LNCaP clone FGC (cell line): ENCODE measurements at regions not wholly inside any gene's neighbourhood (a gene's known extent, or its start where the extent isn't known, plus 50 kb on each side); places are given as distances from the start of the nearest gene placed in this dataset.
"Not testable (repeated sequence)": the region's sequence is repeated elsewhere in the genome, so short reads cannot be mapped to it uniquely, and the experiment has no call there.

Experiments
- DNase-seq: peaks from one replicate; pipeline ENCODE4 v3.0.0-alpha.2; 2011; ENCODE audit warnings: low read depth
- H3K4me3 ChIP-seq: 2 replicates; pipeline ENCODE4 v1.5.1; 2011; ENCODE audit warnings: mild to moderate bottlenecking, low read depth, low read length, control low read depth

GRCh38 chr12:8282181-8282580 is 54.8 kb upstream of the FAM90A1 start:
- not testable (repeated sequence) for DNase-seq, H3K4me3 ChIP-seq

GRCh38 chr12:8285681-8286080 is 58.3 kb upstream of the FAM90A1 start:
- H3K4me3 ChIP-seq, result not testable (repeated sequence)
- peak; percentile 67 for DNase-seq

GRCh38 chr12:8291764-8292163 is 64.3 kb upstream of the FAM90A1 start:
- not testable (repeated sequence) for DNase-seq, H3K4me3 ChIP-seq

- H3K4me3 ChIP-seq, DNase-seq: not testable (repeated sequence)
Observed at GRCh38 chr12:8294662-8295061, 67.2 kb upstream of the FAM90A1 start.

GRCh38 chr12:8308611-8309010 is 81.2 kb upstream of the FAM90A1 start:
- H3K4me3 ChIP-seq, DNase-seq: not testable (repeated sequence)

GRCh38 chr12:8315997-8316396 is 88.6 kb upstream of the FAM90A1 start:
- DNase-seq, H3K4me3 ChIP-seq: not testable (repeated sequence)

- not testable (repeated sequence) for H3K4me3 ChIP-seq
Observed at GRCh38 chr12:8317675-8318074, 90.3 kb upstream of the FAM90A1 start.

GRCh38 chr12:8320251-8320730 is 92.9 kb upstream of the FAM90A1 start:
- not testable (repeated sequence) for H3K4me3 ChIP-seq, DNase-seq

More at GRCh38 chr12:8317675-8318074, 90.3 kb upstream of the FAM90A1 start:
- not testable (repeated sequence) for DNase-seq

- not testable (repeated sequence) for DNase-seq, H3K4me3 ChIP-seq
Observed at GRCh38 chr12:8320791-8321370, 93.5 kb upstream of the FAM90A1 start.

- not testable (repeated sequence) for DNase-seq, H3K4me3 ChIP-seq
Observed at GRCh38 chr12:8325145-8325839, 97.9 kb upstream of the FAM90A1 start.

- DNase-seq, H3K4me3 ChIP-seq: not testable (repeated sequence)
Observed at GRCh38 chr12:8328835-8329234, 101.4 kb upstream of the FAM90A1 start.

- not testable (repeated sequence) for H3K4me3 ChIP-seq, DNase-seq
Observed at GRCh38 chr12:8332373-8332772, 105.0 kb upstream of the FAM90A1 start.

GRCh38 chr12:8351073-8351472 is 104.7 kb upstream of the CLEC6A start:
- not testable (repeated sequence) for DNase-seq, H3K4me3 ChIP-seq

- not testable (repeated sequence) for DNase-seq, H3K4me3 ChIP-seq
Observed at GRCh38 chr12:8354741-8355140, 101.0 kb upstream of the CLEC6A start.

- DNase-seq, H3K4me3 ChIP-seq: not testable (repeated sequence)
Observed at GRCh38 chr12:8355531-8355930, 100.2 kb upstream of the CLEC6A start.
